RPMI8226 (cell line): ENCODE measurements at regions not wholly inside any gene's neighbourhood (a gene's known extent, or its start where the extent isn't known, plus 50 kb on each side); places are given as distances from the start of the nearest gene placed in this dataset.

Source experiments
- DNase-seq: peaks from one replicate; pipeline ENCODE4 v3.0.0-alpha.2; 2015

DNA sequence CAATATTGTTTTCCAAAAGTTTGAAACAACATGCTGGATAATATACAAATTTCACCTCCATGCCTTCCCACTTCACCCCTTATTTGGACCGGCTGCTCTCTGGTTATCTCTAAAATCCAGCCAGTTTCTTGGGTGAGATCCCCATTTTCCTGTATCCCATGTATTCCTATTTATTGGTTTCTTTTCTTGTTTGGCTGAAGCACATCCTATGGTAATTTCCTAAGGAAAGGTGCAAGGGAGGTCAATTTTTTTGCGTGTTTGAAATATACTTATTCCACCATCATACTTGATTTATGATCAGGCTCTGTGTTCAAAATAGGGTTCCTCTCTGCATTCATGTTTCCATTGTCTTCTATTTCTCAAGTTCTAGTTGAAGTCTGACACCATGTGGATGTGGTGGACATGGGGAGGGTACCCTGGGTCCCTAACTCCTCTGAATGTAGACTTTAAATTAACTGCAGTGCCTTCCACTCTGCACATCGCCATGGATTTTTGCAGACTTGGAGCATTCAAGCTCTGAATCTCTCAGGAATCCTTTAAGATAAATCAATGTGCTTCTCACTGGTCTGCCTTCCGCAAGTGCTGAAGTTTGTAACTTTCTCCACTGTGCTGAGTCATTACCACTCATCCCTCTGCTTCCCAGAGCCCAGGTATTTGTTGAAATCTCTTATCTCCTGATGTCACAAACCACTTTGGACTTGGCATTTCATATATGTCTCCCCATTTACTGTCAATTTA, 52.1 kb upstream of the TLE3 start:
- no peak for DNase-seq

DNA sequence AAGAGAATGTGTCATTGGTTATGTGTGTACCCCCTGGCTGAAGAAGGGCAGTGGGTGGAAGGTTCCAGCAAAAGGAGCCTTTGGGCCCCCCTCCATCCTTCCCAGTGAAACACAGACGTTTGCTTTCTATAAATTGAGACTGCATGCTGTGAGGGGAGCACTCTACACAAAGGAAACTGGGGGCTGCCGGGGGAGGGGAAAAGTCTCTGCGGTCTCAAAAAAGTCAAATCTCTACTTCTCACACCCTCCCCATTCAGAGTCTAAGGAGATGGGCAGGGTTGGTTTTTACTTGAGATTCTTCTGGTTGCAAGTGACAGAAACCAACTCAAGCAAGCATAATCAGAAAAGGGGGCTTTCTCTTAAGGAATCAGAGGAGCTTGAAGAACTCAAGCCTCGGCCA, 50.1 kb upstream of the TLE3 start:
- DNase-seq, result no peak
